ENCODE measurements at regions not wholly inside any gene's neighbourhood (a gene's known extent, or its start where the extent isn't known, plus 50 kb on each side); places are given as distances from the start of the nearest gene placed in this dataset.

DNA sequence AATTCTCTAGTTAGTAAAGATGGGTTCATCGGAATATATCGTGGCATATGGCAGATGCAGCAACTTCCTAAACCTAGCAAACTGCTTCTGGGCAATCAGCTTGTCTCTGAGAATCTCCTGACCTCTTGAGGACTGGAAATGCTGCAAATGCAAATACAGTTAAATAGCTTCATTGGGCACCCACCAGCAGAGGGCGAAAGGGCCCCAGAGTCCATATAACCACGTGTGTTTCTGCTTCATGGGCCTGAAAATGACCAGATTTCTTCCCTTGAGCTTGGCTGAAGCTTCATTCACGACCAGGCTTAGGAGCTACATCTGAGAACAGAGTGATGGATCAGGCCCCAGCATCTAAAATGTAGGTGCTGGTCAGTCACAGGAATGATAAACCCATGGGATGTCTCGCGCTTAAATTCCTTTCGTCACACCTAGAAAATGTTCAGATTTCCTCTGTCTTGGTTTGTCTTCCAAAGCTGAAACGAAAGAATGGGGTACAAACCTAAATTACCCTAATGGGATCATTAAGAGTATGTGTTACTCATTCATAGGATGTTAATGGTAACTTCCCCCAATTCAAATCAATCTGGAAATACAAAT lies 1482.5 kb upstream of the TMEM132C start:
- TF ChIP-seq, protein P1, sequence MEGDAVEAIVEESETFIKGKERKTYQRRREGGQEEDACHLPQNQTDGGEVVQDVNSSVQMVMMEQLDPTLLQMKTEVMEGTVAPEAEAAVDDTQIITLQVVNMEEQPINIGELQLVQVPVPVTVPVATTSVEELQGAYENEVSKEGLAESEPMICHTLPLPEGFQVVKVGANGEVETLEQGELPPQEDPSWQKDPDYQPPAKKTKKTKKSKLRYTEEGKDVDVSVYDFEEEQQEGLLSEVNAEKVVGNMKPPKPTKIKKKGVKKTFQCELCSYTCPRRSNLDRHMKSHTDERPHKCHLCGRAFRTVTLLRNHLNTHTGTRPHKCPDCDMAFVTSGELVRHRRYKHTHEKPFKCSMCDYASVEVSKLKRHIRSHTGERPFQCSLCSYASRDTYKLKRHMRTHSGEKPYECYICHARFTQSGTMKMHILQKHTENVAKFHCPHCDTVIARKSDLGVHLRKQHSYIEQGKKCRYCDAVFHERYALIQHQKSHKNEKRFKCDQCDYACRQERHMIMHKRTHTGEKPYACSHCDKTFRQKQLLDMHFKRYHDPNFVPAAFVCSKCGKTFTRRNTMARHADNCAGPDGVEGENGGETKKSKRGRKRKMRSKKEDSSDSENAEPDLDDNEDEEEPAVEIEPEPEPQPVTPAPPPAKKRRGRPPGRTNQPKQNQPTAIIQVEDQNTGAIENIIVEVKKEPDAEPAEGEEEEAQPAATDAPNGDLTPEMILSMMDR (IDR thresholded peaks at IDR 0.05), result peak in 5 of 6 experiments; percentile 28 to 53 (median 44)
- TF ChIP-seq POLR2A (IDR thresholded peaks at IDR 0.05), result no peak
